GM18526 (cell line): ENCODE measurements at regions not wholly inside any gene's neighbourhood (a gene's known extent, or its start where the extent isn't known, plus 50 kb on each side); places are given as distances from the start of the nearest gene placed in this dataset.

Experiments used
- POLR2A ChIP-seq: IDR thresholded peaks from 3 replicates; pipeline ENCODE4 v1.6.1; 2011; ENCODE audit not compliant: insufficient read length; ENCODE audit errors: extremely low read depth

DNA sequence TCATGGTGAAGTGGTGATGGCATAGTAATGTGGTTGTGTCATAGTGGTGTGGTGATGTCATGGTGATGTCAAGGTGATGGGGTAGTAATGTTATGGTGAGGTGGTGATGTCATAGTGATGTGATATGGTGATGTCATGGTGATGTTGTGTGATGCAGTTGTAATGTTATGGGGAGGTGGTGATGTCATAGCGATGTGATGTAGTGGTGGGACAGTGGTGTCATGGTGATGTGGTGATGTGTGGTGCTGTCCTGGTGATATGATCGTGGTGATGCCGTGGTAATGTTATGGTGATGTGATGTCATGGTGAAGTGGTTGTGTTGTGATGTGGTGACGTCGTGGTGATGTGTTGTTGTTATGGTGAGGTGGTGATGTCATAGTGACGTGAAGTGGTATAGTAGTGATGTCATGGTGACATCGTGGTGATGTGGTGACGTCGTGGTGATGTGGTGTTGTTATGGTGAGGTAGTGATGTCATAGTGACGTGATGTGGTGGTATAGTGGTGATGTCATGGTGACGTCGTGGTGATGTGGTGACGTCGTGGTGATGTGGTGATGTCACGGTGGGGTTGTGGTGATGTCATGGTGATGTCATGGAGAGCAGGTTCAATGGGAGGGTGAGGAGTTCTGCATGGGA, 242.7 kb upstream of the MYT1L start:
- TF ChIP-seq POLR2A = no peak

DNA sequence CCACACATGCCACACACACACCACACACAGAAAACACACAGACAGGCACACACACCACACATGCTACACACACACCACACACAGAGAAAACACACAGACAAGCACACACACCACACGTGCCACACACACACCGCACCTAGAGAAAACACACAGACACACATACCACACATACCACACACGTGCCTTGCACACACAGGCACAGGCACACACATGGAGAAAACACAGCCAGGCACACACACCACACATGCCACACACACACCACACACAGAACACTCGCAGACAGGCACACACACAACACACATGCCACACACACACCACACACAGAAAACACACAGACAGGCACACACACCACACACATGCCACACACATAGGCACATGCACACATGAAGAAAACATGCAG, 242.1 kb upstream of the MYT1L start:
- no peak for TF ChIP-seq POLR2A

DNA sequence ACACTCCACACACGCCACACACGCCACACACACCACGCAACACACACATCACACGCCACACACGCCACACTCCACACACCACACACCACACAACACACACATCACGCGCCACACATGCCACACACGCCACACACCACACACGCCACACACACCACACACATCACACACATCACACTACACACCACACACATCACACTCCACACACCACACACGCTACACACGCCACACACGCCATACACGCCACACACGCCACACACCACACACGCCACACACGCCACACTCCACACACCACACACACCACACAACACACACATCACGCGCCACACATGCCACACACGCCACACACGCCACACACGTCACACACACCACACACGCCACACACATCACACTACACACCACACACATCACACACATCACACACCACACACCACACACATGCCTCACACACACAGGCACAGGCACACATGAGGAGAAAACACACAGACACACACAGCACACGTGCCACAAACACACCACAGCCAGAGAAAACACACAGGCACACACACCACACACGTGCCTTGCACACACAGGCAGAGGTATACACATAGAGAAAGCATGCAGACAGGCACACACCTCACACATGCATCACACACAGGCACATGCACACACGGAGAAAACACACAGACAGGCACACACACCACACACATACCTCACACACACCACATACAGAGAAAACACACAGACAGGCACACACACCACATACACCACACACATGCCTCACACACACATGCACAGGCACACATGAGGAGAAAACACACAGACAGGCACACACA, 241.5 kb upstream of the MYT1L start:
- TF ChIP-seq POLR2A = no peak

DNA sequence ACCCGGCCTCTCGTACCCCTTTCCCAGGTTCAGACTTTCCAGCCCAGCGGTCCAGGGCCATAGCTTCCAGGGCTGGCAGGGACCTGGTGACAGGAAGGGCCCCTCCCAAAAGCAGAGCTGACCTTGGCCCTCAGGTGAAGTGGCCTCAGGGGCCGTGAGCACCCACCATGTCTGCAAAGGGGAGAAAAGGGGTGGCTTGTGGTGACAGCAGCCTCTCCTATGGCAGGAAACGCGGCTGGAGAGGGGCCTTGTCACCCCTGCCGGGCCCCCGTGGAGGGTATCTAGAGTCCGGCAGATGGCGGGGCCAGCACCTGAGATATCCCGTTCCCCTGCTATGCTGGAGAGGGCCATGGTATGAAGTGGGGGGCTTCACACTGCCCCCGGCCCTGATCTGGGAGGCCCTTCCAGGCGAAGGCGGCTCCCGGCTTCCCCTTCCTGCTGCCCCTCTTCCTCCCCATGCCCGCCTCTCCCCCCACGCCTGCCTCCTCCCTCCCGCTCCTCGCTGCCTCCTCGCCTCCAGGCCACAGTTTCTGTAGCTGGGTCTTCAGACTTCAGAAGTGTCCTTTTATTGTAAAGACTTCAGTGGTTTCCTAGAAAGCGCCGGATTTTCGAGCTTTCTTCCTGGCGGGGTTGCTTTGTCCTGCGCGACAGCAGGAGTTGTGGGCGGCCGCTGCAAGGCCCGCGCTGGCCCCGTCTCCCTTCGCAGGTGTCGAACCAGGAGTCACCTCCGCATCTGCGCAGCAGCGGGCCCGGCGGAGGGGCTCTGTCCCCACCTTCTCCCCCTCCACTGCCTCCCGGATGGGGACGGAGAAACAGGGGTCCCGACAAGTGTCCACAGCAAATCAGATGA, 240.5 kb upstream of the MYT1L start:
- no peak for TF ChIP-seq POLR2A

DNA sequence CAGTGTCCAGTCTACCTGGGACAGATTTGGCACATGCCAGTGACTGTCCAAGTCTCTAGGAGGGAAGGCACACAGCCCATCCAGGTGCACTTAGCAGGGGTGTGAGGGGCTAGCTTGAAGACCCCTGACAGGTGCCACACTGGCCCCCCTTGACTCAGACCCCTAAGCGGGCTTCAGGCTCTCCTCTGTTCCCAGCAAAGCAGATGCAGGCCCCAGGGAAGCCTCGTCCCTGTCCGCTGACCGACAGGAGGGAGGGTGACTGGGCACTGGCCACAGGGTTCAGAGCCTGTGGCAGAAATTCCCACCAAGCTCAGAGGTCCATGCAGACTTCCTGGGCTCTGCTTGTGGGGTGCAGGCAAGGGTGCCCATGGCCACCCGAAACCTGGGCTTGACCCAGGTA, 239.8 kb upstream of the MYT1L start:
- no peak for TF ChIP-seq POLR2A

DNA sequence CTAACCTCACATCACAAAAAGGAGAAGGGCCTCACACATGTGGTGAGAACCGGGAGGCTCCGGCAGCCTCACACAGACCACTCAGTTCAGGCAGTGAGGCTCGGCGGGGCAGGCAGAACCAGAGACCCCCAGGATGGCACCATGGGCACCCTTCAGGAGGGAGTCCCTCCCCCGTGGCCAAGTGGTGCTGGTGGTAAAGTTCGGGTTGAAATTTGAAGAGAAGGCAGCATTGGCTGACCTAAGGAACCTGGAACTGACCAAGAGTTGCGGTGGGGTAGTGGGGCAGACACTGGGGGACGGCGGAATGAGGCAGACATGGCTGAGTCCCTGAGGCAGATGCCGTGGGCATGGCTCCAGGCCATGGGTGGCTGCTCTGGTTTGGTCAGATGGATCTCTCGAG, 239.3 kb upstream of the MYT1L start:
- no peak for TF ChIP-seq POLR2A

DNA sequence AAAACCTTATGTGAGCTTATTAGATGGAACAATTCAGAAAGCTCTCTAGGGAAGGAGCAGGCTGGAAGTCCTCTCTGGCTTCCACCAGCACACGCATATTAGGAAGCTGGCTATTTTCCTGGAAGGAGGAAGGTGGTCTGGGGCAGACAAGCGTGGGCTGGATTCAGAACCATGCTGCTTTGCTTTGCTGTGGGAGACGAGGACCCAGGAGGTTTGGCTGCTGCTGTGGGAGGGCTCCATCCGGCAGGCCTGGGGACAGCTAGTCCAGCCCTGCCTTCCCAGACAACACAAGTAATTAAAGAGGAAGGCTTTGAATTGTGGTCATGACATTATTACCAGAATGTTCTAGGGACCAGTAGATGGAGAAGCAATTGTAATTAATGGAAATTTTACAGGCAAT, 238.8 kb upstream of the MYT1L start:
- TF ChIP-seq POLR2A = no peak

DNA sequence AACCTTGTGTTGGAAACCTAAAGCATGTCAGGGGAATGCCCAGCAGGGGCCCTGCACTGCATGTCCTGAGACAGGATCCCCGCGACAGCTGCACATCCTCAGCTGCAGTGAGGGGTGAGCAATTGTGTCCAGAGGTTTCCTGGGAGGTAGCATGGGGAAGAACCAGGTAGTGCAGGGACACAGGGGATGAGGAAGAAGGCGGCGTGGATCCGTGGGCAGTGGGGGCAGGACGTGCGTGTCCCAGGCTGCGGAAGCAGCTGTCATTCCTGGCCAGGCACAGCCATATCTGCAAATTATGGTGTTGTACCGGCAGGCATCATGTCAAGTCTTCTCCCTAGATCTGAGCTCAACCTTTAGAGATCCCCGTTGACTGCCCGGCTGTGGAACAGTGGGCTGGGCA, 238.2 kb upstream of the MYT1L start:
- TF ChIP-seq POLR2A = no peak

DNA sequence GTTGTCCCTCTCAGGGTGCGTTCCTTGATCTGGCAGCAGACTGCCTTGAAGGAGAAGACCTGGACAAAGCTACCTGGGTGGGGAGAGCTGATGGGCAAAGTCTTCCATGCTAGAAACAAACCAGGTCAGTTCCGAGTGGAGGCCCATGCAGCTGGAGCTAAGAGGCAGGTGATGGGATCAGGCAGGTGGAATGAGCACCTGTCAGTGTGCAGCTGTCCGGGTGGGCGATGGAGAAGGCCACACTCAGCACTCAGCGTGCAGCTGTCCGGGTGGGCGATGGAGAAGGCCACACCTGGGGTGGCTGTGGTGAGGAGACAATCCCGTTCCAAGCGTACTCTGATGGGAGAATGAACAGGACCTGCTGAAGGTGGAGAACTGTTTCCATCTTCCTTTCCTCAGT, 237.3 kb upstream of the MYT1L start:
- no peak for TF ChIP-seq POLR2A

DNA sequence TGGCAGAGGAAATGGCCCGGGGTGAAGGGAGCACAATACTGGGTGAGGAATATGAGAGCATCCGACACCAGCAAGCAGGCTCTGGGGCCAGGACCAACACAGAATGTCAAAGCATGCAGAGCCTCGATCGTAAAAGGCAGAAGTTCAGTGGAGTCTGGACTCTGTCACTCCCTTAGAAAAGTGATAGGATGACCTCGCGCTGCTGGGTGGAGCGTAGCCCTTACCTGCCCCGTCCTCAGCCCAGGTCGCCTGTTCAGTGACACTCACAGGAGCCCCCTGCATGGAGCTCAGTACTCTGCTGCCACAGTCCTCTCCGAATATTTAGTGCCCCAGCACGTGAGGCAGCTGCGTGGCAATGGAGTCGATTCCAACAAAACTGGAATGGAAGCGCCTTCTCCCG, 236.7 kb upstream of the MYT1L start:
- TF ChIP-seq POLR2A = no peak

DNA sequence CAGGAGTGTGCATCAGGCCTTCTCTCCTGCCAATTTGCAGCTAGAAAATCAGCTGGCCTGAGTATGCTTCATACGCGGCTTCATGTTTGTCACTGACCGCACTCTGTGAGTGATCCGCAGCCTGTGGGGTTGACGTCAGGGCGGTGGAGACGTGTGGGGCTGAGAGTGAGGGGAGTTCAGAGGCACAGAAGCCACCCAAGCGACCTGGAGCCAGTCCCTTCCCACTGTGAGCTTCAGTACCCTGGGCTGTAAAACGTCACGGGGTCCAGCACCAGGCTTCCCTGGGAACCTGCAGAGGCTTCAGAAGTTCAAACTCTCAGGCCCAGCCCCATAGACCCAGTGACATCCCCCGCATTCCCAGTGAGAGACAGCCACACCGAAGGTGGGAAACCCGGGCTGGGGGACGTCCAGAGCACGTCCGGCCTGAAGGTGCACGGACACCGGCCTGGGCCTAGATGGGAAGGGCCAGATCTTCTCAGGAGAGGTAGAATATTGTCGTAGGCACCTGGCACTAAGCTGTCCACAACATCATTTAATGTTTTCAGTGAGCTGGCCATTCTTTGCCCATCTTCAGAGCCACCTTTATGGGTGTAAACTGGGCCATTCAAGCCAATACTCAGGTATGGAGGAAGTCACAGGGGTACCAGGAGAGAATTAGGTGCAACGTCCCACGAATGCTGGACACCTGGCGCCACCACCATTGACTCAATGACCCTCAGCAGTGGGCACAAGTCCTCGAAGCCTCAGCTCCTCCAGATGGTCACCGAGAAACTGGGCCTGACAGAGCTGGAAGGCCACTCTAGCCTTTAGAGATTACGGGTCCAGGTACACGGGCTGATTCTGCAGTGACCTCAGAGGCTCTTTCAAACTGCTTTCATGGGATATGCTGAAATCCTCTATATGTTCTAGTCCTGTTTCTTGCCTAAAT, 235.6 kb upstream of the MYT1L start:
- TF ChIP-seq POLR2A = no peak

DNA sequence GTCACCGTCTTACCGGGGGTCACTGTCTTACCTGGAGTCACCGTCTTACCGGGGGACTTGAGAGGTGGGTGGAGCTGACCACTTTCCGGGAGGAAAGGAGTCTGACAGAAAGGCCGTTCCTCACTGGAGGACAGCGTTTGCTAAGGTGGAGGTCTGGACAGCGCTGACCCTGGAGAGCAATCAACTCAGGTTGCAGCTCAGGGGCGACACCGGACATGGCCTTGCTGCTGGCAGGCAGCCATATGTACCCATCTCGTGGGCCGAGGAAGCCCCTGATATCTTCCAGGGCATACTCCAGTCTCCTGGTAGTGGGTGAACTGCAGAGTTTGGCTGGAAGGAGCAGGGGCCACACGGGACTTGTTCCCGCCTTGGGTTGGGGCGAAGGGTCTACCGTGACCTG, 234.6 kb upstream of the MYT1L start:
- TF ChIP-seq POLR2A = no peak

DNA sequence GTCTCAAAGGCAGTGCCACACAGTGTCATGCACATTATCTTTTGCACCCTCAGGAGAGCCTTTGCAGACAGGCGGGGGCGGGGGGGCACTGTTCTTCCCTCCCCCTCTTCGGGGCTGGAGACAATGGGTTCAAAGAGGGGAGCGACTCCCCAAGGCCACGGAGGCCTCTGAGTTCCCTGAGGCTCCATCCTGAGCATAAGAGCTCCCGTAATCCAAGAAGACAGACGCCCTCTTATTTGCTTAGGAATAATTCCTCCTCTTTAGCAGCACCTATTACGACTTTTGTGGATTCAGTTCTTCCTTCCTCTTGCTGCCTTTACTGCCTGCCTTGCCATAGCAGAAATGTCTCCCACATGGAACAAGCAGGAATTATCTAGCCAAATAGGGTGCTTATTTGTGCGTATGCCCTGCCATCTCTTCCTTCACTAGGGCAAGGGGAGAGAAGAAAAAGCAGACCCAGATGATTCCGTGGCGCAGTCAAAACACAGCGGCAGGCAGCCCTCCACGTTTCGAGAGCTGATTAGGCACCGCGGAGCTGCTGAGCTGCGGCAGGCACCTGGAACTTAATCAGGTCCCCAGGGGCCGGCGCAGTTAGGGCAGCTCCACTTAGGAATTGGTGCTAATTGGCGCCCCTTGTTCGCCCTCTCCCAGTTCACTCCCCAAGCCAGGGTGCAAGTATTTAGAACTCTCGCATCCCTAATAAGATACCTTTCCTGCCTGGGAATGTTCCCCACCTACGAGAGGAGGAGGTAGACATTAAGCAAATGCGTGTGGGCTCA, 233.4 kb upstream of the MYT1L start:
- no peak for TF ChIP-seq POLR2A

DNA sequence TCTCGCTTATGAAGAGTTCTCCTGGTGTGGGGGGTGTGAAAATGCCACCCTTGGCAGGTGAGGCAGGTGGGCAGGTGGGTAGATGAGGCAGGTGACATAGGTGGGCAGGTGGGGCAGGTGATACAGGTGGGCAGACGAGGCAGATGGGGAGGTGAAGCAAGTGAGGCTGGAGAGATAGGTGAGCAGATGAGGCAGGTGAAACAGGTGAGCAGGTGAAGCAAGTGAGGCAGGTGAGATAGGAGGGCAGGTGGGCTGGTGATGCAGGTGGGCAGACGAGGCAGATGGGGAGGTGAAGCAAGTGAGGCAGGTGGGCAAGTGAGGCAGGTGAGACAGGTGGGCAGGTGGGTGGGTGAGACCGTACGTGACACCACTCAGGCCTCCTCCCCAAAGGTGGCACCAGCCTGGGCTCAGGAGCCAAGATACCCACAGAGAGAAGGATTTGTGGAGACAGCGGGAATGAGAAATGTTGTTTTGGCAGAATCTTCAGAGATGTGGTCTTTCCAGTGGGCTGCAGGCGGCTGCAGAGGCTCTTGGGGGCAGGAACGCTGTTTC, 232.3 kb upstream of the MYT1L start:
- no peak for TF ChIP-seq POLR2A
